ENCODE measurements at regions not wholly inside any gene's neighbourhood (a gene's known extent, or its start where the extent isn't known, plus 50 kb on each side); places are given as distances from the start of the nearest gene placed in this dataset.

GRCh38 chr5:25975885-25976284 lies 1062.5 kb downstream of the CDH9 start (continued):
- TF ChIP-seq MYB (IDR thresholded peaks at IDR 0.05; ENCODE audit: borderline replicate concordance, low read depth, low read length) = no peak
- no peak for TF ChIP-seq MEF2A (IDR thresholded peaks at IDR 0.05; ENCODE audit: insufficient read depth, low read depth, low read length)
- TF ChIP-seq SKIL (IDR thresholded peaks at IDR 0.05; ENCODE audit: low read depth, poor library complexity, severe bottlenecking) = no peak

GRCh38 chr5:25974451-25974850 lies 1063.9 kb downstream of the CDH9 start:
- Histone ChIP-seq H3K4me2 (ENCODE audit: control insufficient read depth, insufficient read depth) (no peak overlapping the region), H3K79me2 (ENCODE audit: control insufficient read depth, insufficient read depth, low read length) (no peaks in the 10 kb centered on the region), H2AFZ (ENCODE audit: control insufficient read depth, low read depth, low read length) (no peak overlapping the region), H4K20me1 (ENCODE audit: control insufficient read depth, insufficient read depth) (no peaks in the 10 kb centered on the region), H3K9ac (ENCODE audit: control insufficient read depth, insufficient read depth, low read length) (no peak overlapping the region), H3K27me3 (replicated peaks in 1 of 2; ENCODE audit: control insufficient read depth in 2 of 2, insufficient read depth in 2 of 2, low read length in 1 of 2) (no peaks in the 10 kb centered on the region), H3K27ac (ENCODE audit: control insufficient read depth, insufficient read depth) (no peak overlapping the region), H3K9me3 (replicated peaks; ENCODE audit: control insufficient read depth, insufficient read depth, low read length) (no peaks in the 10 kb centered on the region), H3K4me3 (no peak overlapping the region), H3K36me3 (ENCODE audit: control insufficient read depth in 2 of 2, insufficient read depth in 2 of 2, low read length in 1 of 2) (no peaks in the 10 kb centered on the region), H3K4me1 (ENCODE audit: control insufficient read depth, insufficient read depth, low read length) (no peaks in the 10 kb centered on the region)
- ChIA-PET RAD21 (ENCODE audit: unreplicated experiment) (no interaction called here), CTCF (no interaction called here), POLR2A (no interaction called here), SMC1A (ENCODE audit: uncharacterized antibody, unreplicated experiment) (no interaction called here)
- no TSS peak for BruUV-seq (replicated peaks)
- FAIRE-seq = no peak
- in situ Hi-C loops (cut with MboI) (no loop called here), intact Hi-C loops (cut with micrococcal nuclease; ENCODE audit: unreplicated experiment) (no loop called here)
- no peak for DNase-seq (ENCODE audit: low read depth, low spot score)
- ATAC-seq = no peak
- WGBS (ENCODE audit: insufficient coverage, insufficient replicate concordance, low lambda C conversion rate, missing lambda C conversion rate) = 38% methylated on average over 1 of the region's 1 CpG
- TF ChIP-seq PAX5 (IDR thresholded peaks at IDR 0.05; ENCODE audit: borderline replicate concordance, low read depth, low read length) = no peak
- no peak for TF ChIP-seq BCLAF1 (IDR thresholded peaks at IDR 0.05)
- no peak for TF ChIP-seq NR2C2 (IDR thresholded peaks at IDR 0.05; ENCODE audit: borderline replicate concordance, control insufficient read depth, insufficient read length, low read depth)
- TF ChIP-seq MLLT1 (IDR thresholded peaks at IDR 0.05) = no peak
- TF ChIP-seq SRF (IDR thresholded peaks at IDR 0.05; ENCODE audit: low read depth in 2 of 2, low read length in 2 of 2) = no peak
- no peak for TF ChIP-seq EP300 (IDR thresholded peaks at IDR 0.05; ENCODE audit: borderline replicate concordance in 1 of 2, control insufficient read depth in 1 of 2, low read depth in 2 of 2, low read length in 2 of 2)
- no peak for TF ChIP-seq SIX5 (IDR thresholded peaks at IDR 0.05; ENCODE audit: low read depth, low read length, severe bottlenecking)
- no peak for TF ChIP-seq TBL1XR1 (IDR thresholded peaks at IDR 0.05; ENCODE audit: low read depth, low read length)
- no peak for TF ChIP-seq HDAC2 (IDR thresholded peaks at IDR 0.05)
- TF ChIP-seq KAT2A (conservative IDR thresholded peaks at IDR 0.05; ENCODE audit: control insufficient read depth, low read depth, low read length) = no peak
- TF ChIP-seq ETV6 (conservative IDR thresholded peaks at IDR 0.05 in 1 of 2, IDR thresholded peaks at IDR 0.05 in 1 of 2; ENCODE audit: borderline replicate concordance in 1 of 2, low read depth in 1 of 2) = no peak
- no peak for TF ChIP-seq ATF2 (IDR thresholded peaks at IDR 0.05; ENCODE audit: low read length)
- no peak for TF ChIP-seq YY1 (IDR thresholded peaks at IDR 0.05; ENCODE audit: low read depth, low read length)
